HEK293T (cell line): ENCODE measurements at regions not wholly inside any gene's neighbourhood (a gene's known extent, or its start where the extent isn't known, plus 50 kb on each side); places are given as distances from the start of the nearest gene placed in this dataset.

ENCODE experiments used
- ARNT ChIP-seq: fragments of 450-650 bp; IDR thresholded peaks from 2 replicates; pipeline ENCODE4 v1.6.1; 2017; ENCODE audit warnings: mild to moderate bottlenecking
- BHLHE40 ChIP-seq: fragments of 450-650 bp; IDR thresholded peaks from 2 replicates; pipeline ENCODE4 v1.6.1; 2016; ENCODE audit warnings: mild to moderate bottlenecking, moderate library complexity, borderline replicate concordance
- ELF4 ChIP-seq: fragments of 450-650 bp; IDR thresholded peaks from 2 replicates; pipeline ENCODE4 v1.6.1; 2017; ENCODE audit warnings: antibody characterized with exemption
- FOXA1 ChIP-seq: fragments of 450-650 bp; IDR thresholded peaks from 2 replicates; pipeline ENCODE4 v1.6.1; 2016; ENCODE audit warnings: mild to moderate bottlenecking
- FOXK2 ChIP-seq: fragments of 450-650 bp; IDR thresholded peaks from 2 replicates; pipeline ENCODE4 v1.6.1; 2016; ENCODE audit warnings: mild to moderate bottlenecking
- FOXM1 ChIP-seq: fragments of 450-650 bp; IDR thresholded peaks from 2 replicates; pipeline ENCODE4 v1.6.1; 2017; ENCODE audit warnings: mild to moderate bottlenecking, borderline replicate concordance
- HDGF ChIP-seq: fragments of 450-650 bp; IDR thresholded peaks from 2 replicates; pipeline ENCODE4 v1.6.1; 2017; ENCODE audit warnings: antibody characterized with exemption, borderline replicate concordance
- LEF1 ChIP-seq: fragments of 450-650 bp; IDR thresholded peaks from 2 replicates; pipeline ENCODE4 v1.6.1; 2017; ENCODE audit warnings: mild to moderate bottlenecking, borderline replicate concordance
- NFRKB ChIP-seq: fragments of 450-650 bp; IDR thresholded peaks from 2 replicates; pipeline ENCODE4 v1.6.1; 2016; ENCODE audit warnings: mild to moderate bottlenecking, moderate library complexity
- PKNOX1 ChIP-seq: fragments of 450-650 bp; IDR thresholded peaks from 2 replicates; pipeline ENCODE4 v1.6.1; 2016
- SP1 ChIP-seq: fragments of 450-650 bp; IDR thresholded peaks from 2 replicates; pipeline ENCODE4 v1.6.1; 2017
- TARDBP ChIP-seq: fragments of 450-650 bp; IDR thresholded peaks from 2 replicates; pipeline ENCODE4 v1.6.1; 2016
- ZNF384 ChIP-seq: fragments of 450-650 bp; IDR thresholded peaks from 2 replicates; pipeline ENCODE4 v1.6.1; 2016

- no peak for TF ChIP-seq BHLHE40
- TF ChIP-seq TARDBP, result no peak
- TF ChIP-seq LEF1, result no peak
- TF ChIP-seq ELF4, result no peak
- no peak for TF ChIP-seq ZNF384
- no peak for TF ChIP-seq SP1
- no peak for TF ChIP-seq FOXM1
- TF ChIP-seq ARNT, result no peak
- no peak for TF ChIP-seq HDGF
- TF ChIP-seq NFRKB, result no peak
- no peak for TF ChIP-seq FOXK2
- no peak for TF ChIP-seq FOXA1
- TF ChIP-seq PKNOX1, result no peak
These were observed 238.0 kb upstream of the EOMES start for GRCh38 chr3:27960133-27960532.
